Heart left ventricle (tissue), 13 donors: ENCODE measurements at regions not wholly inside any gene's neighbourhood (a gene's known extent, or its start where the extent isn't known, plus 50 kb on each side); places are given as distances from the start of the nearest gene placed in this dataset.

Experiments
- CTCF ChIP-seq, 12 donors: fragments of 200-600 bp; sonication (generic) in 4 of 12; IDR thresholded peaks; one replicate each; pipeline versions ENCODE4 v1.5.0 to v1.8.0; 2018 to 2022; ENCODE audit warnings: antibody characterized with exemption in 12 of 12, mild to moderate bottlenecking in 5 of 12
- POLR2A ChIP-seq, 2 donors: fragments of 450-650 bp; IDR thresholded peaks; one replicate each; pipeline ENCODE4 v1.6.1; 2017; ENCODE audit warnings: antibody characterized with exemption in 2 of 2, mild to moderate bottlenecking in 2 of 2, moderate library complexity in 2 of 2
- donor health status: ischemic (EF 13 %, LVEDD 7.1; RV severe dilation, severe dysfunction).
- donor health status: DM: no; HTN: yes; CAD: no.
- donor health status: DM: no; HTN: no; CAD: no.
- donor health status: ischemic (EF 25% LVEDD 6.9; RV normal size, moderate dysfunction).
- donor health status: ischemic (EF 25% LVEDD 5.7; RV mildly dilated, moderate dysfunction).
- donor health status: ischemic (EF 35%, LVEDD 5.7; RV mildly dilated, moderate dysfunction).
- donor health status: nonischemic (EF 11% LVEDD 7.7; RV severe dilation, severe dysfunction).
- donor health status: DM: yes; HTN: yes; CAD: no.
- donor health status: PGD.
- donor health status: ischemic (EF 29% LVEDD 5.4; RV normal size, mild dysfunction).
- donor health status: nonischemic (EF 23%, LVEDD 6.1; RV moderate dilation, normal function).

- no peak for TF ChIP-seq CTCF (IDR thresholded peaks at IDR 0.05)
- no peak for TF ChIP-seq POLR2A (IDR thresholded peaks at IDR 0.05)
Observed at GRCh38 chr12:42992826-42993225, 403.3 kb upstream of the PRICKLE1 start.
